IMR-90 (cell line): ENCODE measurements at regions not wholly inside any gene's neighbourhood (a gene's known extent, or its start where the extent isn't known, plus 50 kb on each side); places are given as distances from the start of the nearest gene placed in this dataset.

ENCODE experiments used
- BHLHE40 ChIP-seq: fragments of 150-350 bp; IDR thresholded peaks from 2 replicates; pipeline ENCODE4 v1.6.1; 2016; ENCODE audit warnings: mild to moderate bottlenecking, low read depth, low read length
- CTCF ChIP-seq: conservative IDR thresholded peaks from 2 replicates; pipeline ENCODE4 v1.5.1; 2012; ENCODE audit warnings: mild to moderate bottlenecking, low read depth, low read length, improper control_type of control experiment
- ELK1 ChIP-seq: fragments of 150-350 bp; IDR thresholded peaks from 2 replicates; pipeline ENCODE4 v1.6.1; 2016; ENCODE audit warnings: low read depth, mild to moderate bottlenecking, low read length, moderate library complexity, borderline replicate concordance
- MAFK ChIP-seq: IDR thresholded peaks from 2 replicates; pipeline ENCODE4 v1.6.1; 2012; ENCODE audit warnings: low read depth, low read length, improper control_type of control experiment
- MAZ ChIP-seq: IDR thresholded peaks from 2 replicates; pipeline ENCODE4 v1.6.1; 2012; ENCODE audit warnings: low read depth, mild to moderate bottlenecking, low read length, improper control_type of control experiment, moderate library complexity, borderline replicate concordance
- MXI1 ChIP-seq: IDR thresholded peaks from 2 replicates; pipeline ENCODE4 v1.6.1; 2012; ENCODE audit warnings: low read depth, mild to moderate bottlenecking, low read length, moderate library complexity, borderline replicate concordance
- NFE2L2 ChIP-seq: fragments of 150-350 bp; IDR thresholded peaks from 2 replicates; pipeline ENCODE4 v1.6.1; 2016; ENCODE audit warnings: low read depth, mild to moderate bottlenecking, low read length
- POLR2A ChIP-seq: IDR thresholded peaks from 2 replicates; pipeline ENCODE4 v1.6.1; 2012; ENCODE audit warnings: mild to moderate bottlenecking, low read depth, low read length
- RAD21 ChIP-seq: IDR thresholded peaks from 2 replicates; pipeline ENCODE4 v1.6.1; 2012; ENCODE audit warnings: low read length, improper control_type of control experiment
- RCOR1 ChIP-seq: IDR thresholded peaks from 2 replicates; pipeline ENCODE4 v1.6.1; 2012; ENCODE audit warnings: mild to moderate bottlenecking, low read length, improper control_type of control experiment; ENCODE audit not compliant: insufficient replicate concordance
- RFX5 ChIP-seq: IDR thresholded peaks from 2 replicates; pipeline ENCODE4 v1.8.0; 2012; ENCODE audit warnings: low read depth, mild to moderate bottlenecking, low read length, moderate library complexity
- SMC3 ChIP-seq: fragments of 150-350 bp; IDR thresholded peaks from 2 replicates; pipeline ENCODE4 v1.6.1; 2016; ENCODE audit warnings: low read depth, mild to moderate bottlenecking, antibody characterized with exemption, low read length, moderate library complexity
- USF2 ChIP-seq: fragments of 150-350 bp; IDR thresholded peaks from 2 replicates; pipeline ENCODE4 v1.6.1; 2017; ENCODE audit warnings: mild to moderate bottlenecking, antibody characterized with exemption, low read length, low read depth

- no peak for TF ChIP-seq POLR2A
- TF ChIP-seq SMC3 = no peak
- no peak for TF ChIP-seq RCOR1
- no peak for TF ChIP-seq USF2
- no peak for TF ChIP-seq CTCF
- TF ChIP-seq RAD21 = no peak
- TF ChIP-seq MAZ = no peak
- no peak for TF ChIP-seq MAFK
- TF ChIP-seq MXI1 = no peak
- TF ChIP-seq RFX5 = no peak
- TF ChIP-seq BHLHE40 = no peak
- no peak for TF ChIP-seq ELK1
- no peak for TF ChIP-seq NFE2L2
These were observed 58.4 kb downstream of the ZNF281 start for GRCh38 chr1:200351425-200351824.
